ENCODE measurements at regions not wholly inside any gene's neighbourhood (a gene's known extent, or its start where the extent isn't known, plus 50 kb on each side); places are given as distances from the start of the nearest gene placed in this dataset.

DNA sequence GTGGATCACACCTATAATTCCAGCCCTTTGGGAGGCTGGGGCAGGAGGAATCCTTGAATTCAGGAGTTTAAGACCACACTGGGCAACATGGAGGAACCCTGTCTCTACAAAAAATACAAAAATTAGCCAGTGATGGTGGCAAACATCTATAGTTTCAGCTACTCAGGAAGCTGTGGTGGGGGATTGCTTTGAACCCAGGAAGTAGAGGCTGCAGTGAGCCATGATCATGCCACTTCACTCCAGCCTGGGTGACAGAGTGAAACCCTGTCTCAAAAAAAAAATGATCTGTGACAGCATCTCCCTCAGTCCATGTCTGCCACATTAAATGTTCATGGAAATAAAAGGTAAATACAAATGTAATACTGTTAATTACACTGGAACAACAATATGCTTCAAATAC is 121.4 kb upstream of the COL5A2 start:
- TF ChIP-seq, protein P1, sequence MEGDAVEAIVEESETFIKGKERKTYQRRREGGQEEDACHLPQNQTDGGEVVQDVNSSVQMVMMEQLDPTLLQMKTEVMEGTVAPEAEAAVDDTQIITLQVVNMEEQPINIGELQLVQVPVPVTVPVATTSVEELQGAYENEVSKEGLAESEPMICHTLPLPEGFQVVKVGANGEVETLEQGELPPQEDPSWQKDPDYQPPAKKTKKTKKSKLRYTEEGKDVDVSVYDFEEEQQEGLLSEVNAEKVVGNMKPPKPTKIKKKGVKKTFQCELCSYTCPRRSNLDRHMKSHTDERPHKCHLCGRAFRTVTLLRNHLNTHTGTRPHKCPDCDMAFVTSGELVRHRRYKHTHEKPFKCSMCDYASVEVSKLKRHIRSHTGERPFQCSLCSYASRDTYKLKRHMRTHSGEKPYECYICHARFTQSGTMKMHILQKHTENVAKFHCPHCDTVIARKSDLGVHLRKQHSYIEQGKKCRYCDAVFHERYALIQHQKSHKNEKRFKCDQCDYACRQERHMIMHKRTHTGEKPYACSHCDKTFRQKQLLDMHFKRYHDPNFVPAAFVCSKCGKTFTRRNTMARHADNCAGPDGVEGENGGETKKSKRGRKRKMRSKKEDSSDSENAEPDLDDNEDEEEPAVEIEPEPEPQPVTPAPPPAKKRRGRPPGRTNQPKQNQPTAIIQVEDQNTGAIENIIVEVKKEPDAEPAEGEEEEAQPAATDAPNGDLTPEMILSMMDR (IDR thresholded peaks at IDR 0.05; ENCODE audit: low read depth, low read length, missing input control) = no peak
- TF ChIP-seq RAD21 (IDR thresholded peaks at IDR 0.05) = no peak
- no peak for TF ChIP-seq ZBTB33 (IDR thresholded peaks at IDR 0.05)

Measured in liver (tissue), 3 donors.